ENCODE measurements at regions not wholly inside any gene's neighbourhood (a gene's known extent, or its start where the extent isn't known, plus 50 kb on each side); places are given as distances from the start of the nearest gene placed in this dataset.

GRCh38 chr5:71996789-71997188 is 110.5 kb upstream of the MAP1B start:
- intact Hi-C loops (cut with micrococcal nuclease): no loop called here

DNA sequence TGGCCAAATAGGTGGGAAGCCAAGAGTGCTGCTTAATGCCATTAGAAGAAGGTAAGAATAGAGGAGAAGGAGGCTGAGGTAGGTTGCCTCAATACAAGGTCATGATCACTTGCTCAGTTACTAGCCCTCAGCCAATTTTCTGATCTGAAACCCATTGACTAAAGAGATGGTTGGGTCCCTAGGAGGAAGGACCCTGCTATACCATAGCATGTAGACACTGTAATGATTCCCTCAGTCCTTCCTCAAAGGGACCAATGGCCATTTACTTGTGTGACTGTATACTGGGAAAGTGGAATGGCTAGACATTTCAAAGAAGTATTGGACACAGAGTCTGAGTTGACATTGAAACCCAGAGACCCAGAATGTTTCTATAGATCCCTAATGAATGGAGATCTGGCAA is 108.5 kb upstream of the MAP1B start:
- intact Hi-C loops (cut with micrococcal nuclease): no loop called here

GRCh38 chr5:72000707-72001106 is 106.6 kb upstream of the MAP1B start:
- intact Hi-C loops (cut with micrococcal nuclease): no loop called here

GRCh38 chr5:72005671-72006070 is 101.6 kb upstream of the MAP1B start:
- intact Hi-C loops (cut with micrococcal nuclease): no loop called here

- intact Hi-C loops (cut with micrococcal nuclease): no loop called here
These were observed 100.9 kb upstream of the MAP1B start for GRCh38 chr5:72006361-72006760.

GRCh38 chr5:72007336-72008111 is 99.8 kb upstream of the MAP1B start:
- intact Hi-C loops (cut with micrococcal nuclease): no loop called here

DNA sequence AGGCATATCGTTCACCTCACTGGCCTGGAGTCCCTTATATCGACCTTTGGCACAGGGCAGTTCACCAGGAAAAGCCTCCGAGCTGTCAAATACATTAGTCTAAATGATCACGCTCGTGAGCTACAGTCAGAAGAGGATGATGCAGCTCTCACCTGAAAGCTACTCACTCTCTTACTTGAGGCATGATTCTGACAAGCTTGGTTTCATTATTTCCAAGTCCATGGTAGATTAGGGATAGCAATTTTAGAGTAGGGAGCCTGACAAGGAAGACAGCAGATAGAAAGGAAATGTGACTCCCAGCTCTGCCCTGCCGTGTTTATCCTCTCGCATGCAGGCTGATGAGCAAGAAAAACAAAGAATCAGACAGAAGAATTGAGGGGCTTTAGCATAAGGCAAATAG is 98.0 kb upstream of the MAP1B start:
- intact Hi-C loops (cut with micrococcal nuclease): no loop called here

DNA sequence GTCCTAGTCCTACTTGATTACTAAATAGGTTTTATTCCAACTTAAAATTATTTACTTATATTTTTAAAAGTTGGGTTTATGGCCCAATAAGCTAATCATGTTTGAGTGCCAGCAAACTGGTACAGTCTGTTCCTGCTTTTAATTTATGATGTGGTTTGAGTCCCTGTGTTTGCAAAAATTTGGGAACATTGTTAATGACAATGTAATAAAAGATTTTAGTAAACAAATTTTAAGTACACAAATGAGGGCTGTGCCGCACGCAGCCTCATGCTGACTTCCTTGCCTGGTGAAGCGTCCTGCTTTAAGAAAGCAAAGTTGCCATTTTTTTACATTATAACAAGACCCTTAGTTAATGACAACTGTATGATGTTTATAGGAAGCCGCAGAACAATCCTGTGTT is 96.8 kb upstream of the MAP1B start:
- intact Hi-C loops (cut with micrococcal nuclease): no loop called here

- intact Hi-C loops (cut with micrococcal nuclease): no loop called here
These were observed 94.4 kb upstream of the MAP1B start for GRCh38 chr5:72012906-72013305.

GRCh38 chr5:72013766-72014624 is 93.3 kb upstream of the MAP1B start:
- intact Hi-C loops (cut with micrococcal nuclease): no loop called here

- intact Hi-C loops (cut with micrococcal nuclease): no loop called here
These were observed 92.1 kb upstream of the MAP1B start for GRCh38 chr5:72015103-72015548.

GRCh38 chr5:72018143-72018803 is 89.0 kb upstream of the MAP1B start:
- intact Hi-C loops (cut with micrococcal nuclease): no loop called here

DNA sequence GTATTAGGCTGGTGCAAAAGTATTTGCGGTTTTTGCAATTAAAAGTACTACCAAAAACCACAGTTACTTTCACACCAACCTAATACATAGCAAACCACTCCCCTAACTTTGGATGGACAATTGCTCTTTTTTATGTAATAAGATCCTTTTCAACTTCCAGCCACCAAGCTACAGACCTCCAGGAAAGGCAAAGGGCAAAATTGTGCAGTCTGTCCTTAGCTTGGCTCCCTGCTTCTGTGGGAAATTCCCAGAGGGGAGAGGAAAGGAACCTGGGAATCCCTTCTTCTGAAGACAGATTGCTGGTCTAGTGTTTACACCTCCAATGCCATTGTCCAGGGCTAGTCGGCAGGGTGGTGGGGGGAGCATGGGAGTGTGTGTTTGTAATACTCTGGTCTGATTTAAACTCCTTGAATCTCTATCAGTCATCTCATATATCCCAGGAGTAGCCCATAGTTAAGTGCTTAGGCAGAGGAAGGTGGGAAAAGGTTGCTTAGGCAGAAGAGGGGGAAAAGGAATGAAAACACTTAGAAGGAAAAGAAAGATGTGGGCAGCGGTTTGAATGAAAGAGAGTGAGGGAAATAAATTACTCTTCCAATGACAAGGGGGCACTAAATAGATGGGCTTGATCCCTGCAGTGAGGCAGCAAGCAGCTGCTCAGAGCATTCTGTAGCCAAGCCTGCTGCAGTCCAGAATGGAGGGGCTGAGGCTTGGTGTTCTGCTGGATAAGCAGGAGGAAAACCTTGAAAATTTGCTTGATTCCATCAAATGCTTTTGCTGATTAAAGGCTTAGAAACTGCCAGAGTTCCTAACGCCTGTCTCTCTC is 86.9 kb upstream of the MAP1B start:
- intact Hi-C loops (cut with micrococcal nuclease): no loop called here

DNA sequence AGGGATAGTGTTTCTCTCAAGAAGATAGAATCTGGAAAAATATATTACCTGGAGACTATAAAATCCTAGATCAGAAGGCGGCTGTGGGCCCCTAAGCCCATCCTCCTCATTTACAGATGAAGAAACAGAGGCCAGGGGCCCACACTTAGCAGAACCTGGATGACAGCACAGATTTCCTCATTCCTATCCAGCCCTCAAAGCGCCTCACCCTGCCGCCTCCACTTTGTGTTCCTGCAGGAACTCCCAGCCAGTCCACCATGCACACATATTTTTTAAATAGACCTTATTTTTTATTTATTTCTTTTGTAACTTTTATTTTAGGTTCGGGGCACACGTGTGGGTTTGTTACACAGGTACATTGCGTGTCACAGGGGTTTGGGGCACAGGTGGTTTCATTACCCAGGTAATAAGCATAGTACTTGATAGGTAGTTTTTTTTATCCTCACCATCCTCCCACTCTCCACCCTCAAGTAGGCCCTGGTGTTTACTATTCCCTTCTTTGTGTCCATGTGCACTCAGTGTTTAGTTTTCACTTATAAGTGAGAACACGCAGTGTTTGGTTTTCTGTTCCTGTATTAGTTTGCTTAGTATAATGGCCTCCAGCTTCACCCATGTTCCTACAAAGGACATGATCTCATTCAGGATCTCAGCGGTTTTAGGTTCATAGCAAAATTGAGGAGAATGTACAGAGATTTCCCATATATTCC is 85.5 kb upstream of the MAP1B start:
- intact Hi-C loops (cut with micrococcal nuclease): no loop called here

DNA sequence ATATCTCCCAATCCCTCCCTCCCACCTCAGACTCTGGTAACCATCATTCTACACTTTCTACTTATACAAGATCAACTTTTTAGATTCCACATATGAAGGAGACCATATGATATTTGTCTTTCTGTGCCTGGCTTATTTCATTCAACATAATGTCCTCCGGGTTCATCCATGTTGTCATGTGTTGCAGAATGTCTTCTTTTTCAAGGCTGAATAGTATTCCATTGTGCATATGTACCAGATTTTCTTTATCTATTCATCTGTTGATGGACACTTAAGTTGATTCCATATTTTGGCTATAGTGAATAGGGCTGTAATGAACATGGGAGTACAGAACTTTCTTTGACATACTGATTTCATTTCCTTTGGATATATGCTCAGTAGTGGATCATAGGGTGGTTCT is 78.9 kb upstream of the MAP1B start:
- intact Hi-C loops (cut with micrococcal nuclease): no loop called here

GRCh38 chr5:72030237-72030636 is 77.0 kb upstream of the MAP1B start:
- intact Hi-C loops (cut with micrococcal nuclease): no loop called here

GRCh38 chr5:72032788-72033187 is 74.5 kb upstream of the MAP1B start:
- intact Hi-C loops (cut with micrococcal nuclease): no loop called here

GRCh38 chr5:72034770-72035169 is 72.5 kb upstream of the MAP1B start:
- intact Hi-C loops (cut with micrococcal nuclease): no loop called here

GRCh38 chr5:72035831-72036230 is 71.4 kb upstream of the MAP1B start:
- intact Hi-C loops (cut with micrococcal nuclease): no loop called here

GRCh38 chr5:72036951-72037350 is 70.3 kb upstream of the MAP1B start:
- intact Hi-C loops (cut with micrococcal nuclease): no loop called here

GRCh38 chr5:72040513-72040912 is 66.8 kb upstream of the MAP1B start:
- intact Hi-C loops (cut with micrococcal nuclease): no loop called here

Measured in T-helper 2 cell treated with Interferon-gamma antibody and Interleukin-4, amounts not matched to agents 100 ng/mL and 5 ng/mL, for 36 hours (primary cell).